ENCODE measurements at regions not wholly inside any gene's neighbourhood (a gene's known extent, or its start where the extent isn't known, plus 50 kb on each side); places are given as distances from the start of the nearest gene placed in this dataset.

- no peak overlapping the region for H3K18ac ChIP-seq (ENCODE audit: extremely low read depth, low read length)
- no peak overlapping the region for H3K4me3 ChIP-seq (ENCODE audit: extremely low read depth in 1 of 4, insufficient read depth in 2 of 4, low read depth in 3 of 4, low read length in 4 of 4)
- no peak overlapping the region for H2BK15ac ChIP-seq (ENCODE audit: low read length)
- H4K5ac ChIP-seq (ENCODE audit: insufficient read length, low read depth, low read length): no peak overlapping the region
- H2BK120ac ChIP-seq (replicated peaks; ENCODE audit: low read depth, low read length): no peak overlapping the region
- no peaks in the 10 kb centered on the region for H3K36me3 ChIP-seq (ENCODE audit: control insufficient read depth in 2 of 4, insufficient read depth in 4 of 4, low read length in 3 of 4)
- WGBS, 2 experiments (ENCODE audit: extremely low coverage in 1 of 2, insufficient coverage in 1 of 2, insufficient read length in 1 of 2, insufficient replicate concordance in 2 of 2, low coverage in 1 of 2, low lambda C conversion rate in 2 of 2, missing lambda C conversion rate in 1 of 2): 87% methylated on average over 2 of the region's 2 CpGs; no CpG with 5 or more reads in 1 of the 2 experiments
- H3K4me1 ChIP-seq (replicated peaks in 1 of 4; ENCODE audit: control insufficient read depth in 3 of 4, insufficient read depth in 4 of 4, low read length in 3 of 4): no peaks in the 10 kb centered on the region
- H2BK12ac ChIP-seq (ENCODE audit: low read depth, low read length): no peak overlapping the region
- no peak overlapping the region for H4K8ac ChIP-seq (ENCODE audit: extremely low read depth, insufficient read depth, low read length)
- H3K56ac ChIP-seq (replicated peaks; ENCODE audit: insufficient read length, low read depth, low read length): no peak overlapping the region
- no peak overlapping the region for H3K9ac ChIP-seq (replicated peaks in 1 of 4; ENCODE audit: extremely low read depth in 1 of 4, low read depth in 3 of 4, low read length in 3 of 4)
- TF ChIP-seq ATF2 (IDR thresholded peaks at IDR 0.05; ENCODE audit: low read length): no peak
- no peaks in the 10 kb centered on the region for H3K79me2 ChIP-seq (ENCODE audit: control insufficient read depth in 1 of 2, insufficient read depth in 2 of 2, low read length in 2 of 2)
- ChIA-PET CTCF (ENCODE audit: partially characterized antibody) (no interaction called here), POLR2A (ENCODE audit: partially characterized antibody) (no interaction called here)
- H3K23me2 ChIP-seq (ENCODE audit: low read depth, low read length): no peaks in the 10 kb centered on the region
- no peak overlapping the region for H3K23ac ChIP-seq (ENCODE audit: insufficient read length)
- no peaks in the 10 kb centered on the region for H3K9me3 ChIP-seq (ENCODE audit: insufficient read depth in 2 of 2, low read depth in 1 of 2, low read length in 1 of 2)
- no peak for DNase-seq (ENCODE audit: low read depth in 1 of 2, low spot score in 2 of 2)
- H2BK5ac ChIP-seq (ENCODE audit: low read depth, low read length): no peak overlapping the region
- H3K79me1 ChIP-seq (ENCODE audit: low read depth, low read length): no peaks in the 10 kb centered on the region
- H4K20me1 ChIP-seq (replicated peaks in 1 of 2; ENCODE audit: control insufficient read depth in 1 of 2, insufficient read depth in 2 of 2, low read length in 2 of 2): no peaks in the 10 kb centered on the region
- H3K27ac ChIP-seq (ENCODE audit: low read depth, low read length): no peak overlapping the region
- no peak overlapping the region for H2BK20ac ChIP-seq (ENCODE audit: low read length)
- H2AK5ac ChIP-seq (ENCODE audit: low read depth, low read length): no peak overlapping the region
- H3K4ac ChIP-seq (replicated peaks; ENCODE audit: insufficient read length, low read depth, low read length): no peak overlapping the region
- H4K91ac ChIP-seq (replicated peaks; ENCODE audit: insufficient read length, low read length): no peak overlapping the region
- no peak for FAIRE-seq
- H3K27me3 ChIP-seq (replicated peaks in 1 of 4; ENCODE audit: control insufficient read depth in 3 of 4, extremely low read depth in 1 of 4, insufficient read depth in 3 of 4, low read length in 3 of 4): no peaks in the 10 kb centered on the region
- no peak overlapping the region; the same call in 1 of the 2 replicates for H2AFZ ChIP-seq (ENCODE audit: low read length)
- H3K14ac ChIP-seq (ENCODE audit: insufficient read length): no peak overlapping the region
- H3K4me2 ChIP-seq (ENCODE audit: insufficient read depth in 1 of 2, low read depth in 2 of 2, low read length in 2 of 2): no peak overlapping the region
These were observed 663.6 kb downstream of the PCDH7 start for GRCh38 chr4:31383767-31384166.
